ENCODE measurements at regions not wholly inside any gene's neighbourhood (a gene's known extent, or its start where the extent isn't known, plus 50 kb on each side); places are given as distances from the start of the nearest gene placed in this dataset.
"Not testable (repeated sequence)": the region's sequence is repeated elsewhere in the genome, so short reads cannot be mapped to it uniquely, and the experiment has no call there.

GRCh38 chr6:134665029-134665723 lies 284.7 kb downstream of the ALDH8A1 start:
- DNase-seq, result no peak

DNA sequence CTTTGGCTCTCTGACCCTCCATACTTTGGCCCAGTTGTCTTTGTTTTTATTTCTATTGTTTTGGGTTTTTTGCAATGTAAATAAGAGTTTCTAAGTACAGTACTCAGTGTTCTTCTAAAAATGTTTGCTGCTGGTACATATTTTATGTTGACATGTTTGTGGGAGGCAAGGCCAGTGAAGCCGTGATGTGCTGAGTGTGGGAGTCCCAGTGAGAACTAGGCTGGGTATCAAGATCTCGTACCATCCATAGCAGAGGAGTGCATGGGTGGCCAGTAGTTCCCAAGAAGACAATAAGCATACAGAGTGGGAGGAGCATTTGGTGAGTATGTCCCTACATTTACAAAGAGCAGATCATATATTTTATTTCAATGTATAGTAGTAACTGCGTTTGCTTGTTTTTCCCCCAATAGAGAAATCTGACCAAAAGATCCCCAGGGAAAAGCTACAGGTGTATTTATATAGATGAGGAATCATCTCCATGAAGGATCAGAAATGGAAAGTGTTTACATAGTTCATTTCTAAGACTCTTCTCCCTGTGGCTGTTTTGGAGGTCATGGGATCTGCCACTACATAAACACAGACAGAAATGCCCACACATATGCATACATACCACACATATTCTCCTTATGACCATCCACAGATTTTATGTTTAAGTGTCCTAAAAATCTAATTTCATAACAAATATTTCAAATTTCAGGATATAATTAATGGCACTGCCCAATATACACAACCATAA lies 285.9 kb downstream of the ALDH8A1 start:
- no peak for DNase-seq

DNA sequence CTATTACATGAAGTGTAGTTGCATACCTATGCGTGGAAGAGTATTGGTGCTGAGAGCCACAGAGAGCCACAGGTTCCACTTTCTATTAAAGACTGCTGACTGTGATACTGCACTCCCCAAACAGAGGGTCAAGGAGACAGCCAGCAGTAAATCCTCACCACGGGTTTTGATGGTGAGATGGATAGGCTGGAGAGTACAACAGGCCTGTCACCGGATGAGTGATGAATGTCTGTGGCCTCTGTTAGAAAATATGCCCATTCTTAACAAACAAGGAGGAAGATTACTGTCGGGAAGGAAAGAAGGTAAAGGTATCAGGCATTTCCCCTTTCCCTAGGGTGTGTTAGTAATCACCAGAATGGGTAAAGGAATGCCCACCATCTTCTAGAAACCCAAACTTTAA lies 286.5 kb downstream of the ALDH8A1 start:
- DNase-seq, result no peak

DNA sequence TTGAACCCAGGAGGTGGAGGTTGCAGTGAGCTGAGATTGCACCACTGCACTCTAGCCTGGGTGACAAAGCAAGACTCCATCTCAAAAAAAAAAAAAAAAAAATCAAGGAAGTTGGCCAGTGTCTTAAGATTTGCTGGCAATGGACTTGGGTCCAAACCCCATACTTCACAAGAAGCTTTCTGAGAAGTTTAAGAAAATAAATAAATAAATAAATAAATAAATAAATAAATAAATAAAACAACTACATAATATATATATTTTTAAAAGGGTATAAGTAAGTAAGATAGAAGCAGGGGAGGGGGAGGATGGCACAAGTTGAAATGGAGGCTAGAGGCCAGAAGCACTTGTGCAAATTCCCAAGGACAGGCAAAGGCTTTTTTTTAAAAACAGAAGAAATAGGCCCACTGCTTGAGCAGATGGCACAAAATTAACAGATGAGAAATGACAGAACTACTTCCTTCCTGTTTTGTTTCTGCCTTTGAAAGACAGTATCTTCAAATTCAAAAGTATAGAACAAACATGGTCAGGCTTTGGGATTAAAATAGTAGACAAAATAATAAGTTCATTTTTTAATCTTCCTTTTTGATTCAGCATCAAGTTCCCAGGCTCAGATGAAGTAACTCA lies 287.7 kb downstream of the ALDH8A1 start:
- DNase-seq, result no peak

- not testable (repeated sequence) for DNase-seq
These were observed 290.0 kb downstream of the ALDH8A1 start for GRCh38 chr6:134659885-134660284.

- no peak for DNase-seq
These were observed 291.3 kb downstream of the ALDH8A1 start for GRCh38 chr6:134658596-134658995.

DNA sequence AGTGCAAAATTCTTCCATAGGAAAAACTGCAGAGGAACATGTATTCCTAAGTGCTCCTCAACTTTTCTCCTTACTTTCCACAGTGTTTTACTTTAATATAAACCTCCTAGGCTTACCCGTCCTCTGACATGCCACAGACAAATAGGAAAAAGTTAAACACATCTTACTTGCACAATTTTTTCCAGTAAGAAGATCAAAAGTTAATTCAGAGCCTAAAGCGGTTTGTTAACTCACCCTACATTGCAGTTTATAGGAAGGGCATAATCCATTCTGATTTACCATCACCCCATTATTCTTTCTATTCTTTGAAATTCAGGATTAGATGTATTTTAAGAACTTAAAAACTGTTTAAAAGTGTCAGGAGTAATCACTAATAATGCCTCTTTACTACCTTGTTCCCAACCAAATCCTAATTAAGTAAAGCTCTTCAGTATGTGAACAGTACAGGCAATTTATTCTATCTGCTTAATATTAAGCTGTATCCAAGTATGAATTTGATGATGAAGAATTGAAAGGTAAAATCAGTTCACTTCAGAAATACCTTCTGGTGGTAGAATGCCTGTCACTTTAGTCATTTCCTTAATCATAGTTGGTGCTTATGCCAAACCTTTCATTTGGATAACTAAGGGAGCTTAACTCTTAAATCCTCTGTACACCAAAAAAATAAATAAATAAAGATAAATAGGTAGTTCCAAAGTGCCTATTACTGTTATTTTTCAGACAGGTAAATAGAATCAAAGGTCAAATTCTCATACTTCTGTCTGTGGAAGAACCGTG lies 292.0 kb downstream of the ALDH8A1 start:
- DNase-seq, result no peak

- no peak for DNase-seq
These were observed 292.6 kb downstream of the ALDH8A1 start for GRCh38 chr6:134657343-134657742.

DNA sequence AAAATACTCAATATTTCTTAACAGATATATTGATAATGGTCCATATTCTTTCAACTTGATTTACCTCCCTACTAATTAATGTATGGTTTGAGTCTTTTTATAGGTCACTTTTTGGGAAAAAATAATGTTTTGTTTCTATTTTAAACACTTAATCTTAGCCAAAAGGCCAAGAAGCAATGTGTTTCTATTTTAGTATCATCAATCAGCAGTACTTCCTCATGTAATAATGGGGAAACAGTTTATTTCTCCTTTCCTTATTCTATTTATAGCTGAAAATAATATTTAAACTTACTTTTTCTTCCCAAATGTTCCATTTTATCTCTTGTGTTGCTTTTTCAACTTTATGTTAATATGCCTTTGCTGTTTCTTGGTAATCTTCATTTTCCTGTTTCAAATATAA lies 295.1 kb downstream of the ALDH8A1 start:
- DNase-seq, result no peak

DNA sequence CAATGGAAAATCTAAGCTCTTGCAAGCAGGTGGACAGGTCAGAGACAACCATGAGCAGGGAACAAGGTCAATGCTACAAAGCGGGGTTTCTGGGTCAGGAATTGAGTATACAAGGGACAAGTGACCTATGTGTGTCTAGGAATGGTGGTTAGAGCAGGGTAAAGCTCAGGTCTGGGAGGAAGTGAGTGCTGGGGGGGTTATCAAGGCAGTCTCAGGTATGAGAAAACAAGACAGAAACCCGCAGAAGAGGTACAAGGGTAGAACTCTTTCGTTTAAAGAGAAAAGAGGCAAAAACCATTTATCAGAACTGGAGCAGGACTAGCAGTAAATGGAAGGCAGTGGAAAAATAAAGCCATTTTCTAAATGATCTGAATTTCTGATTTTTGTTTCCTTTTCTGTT lies 298.4 kb downstream of the ALDH8A1 start:
- no peak for DNase-seq

DNA sequence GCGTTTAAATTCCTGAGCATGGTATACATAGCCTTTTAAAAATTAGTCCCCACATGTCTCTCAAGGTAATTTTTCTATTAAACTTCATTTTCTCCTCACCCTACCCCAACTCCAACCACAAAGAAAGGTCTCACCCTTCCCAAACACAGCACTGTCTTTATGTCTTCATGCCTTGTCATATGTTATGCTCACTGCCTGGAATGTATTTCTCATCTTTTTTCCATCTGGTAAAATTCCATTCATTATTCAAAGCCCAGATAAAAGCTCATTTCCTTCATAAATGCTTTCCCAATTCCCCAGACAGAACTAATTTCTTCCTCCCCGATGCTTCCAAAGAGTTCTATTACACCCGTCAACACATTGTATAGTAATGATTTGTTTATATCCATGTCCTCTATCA lies 302.0 kb downstream of the ALDH8A1 start:
- no peak for DNase-seq

- DNase-seq, result no peak
These were observed 307.1 kb downstream of the ALDH8A1 start for GRCh38 chr6:134642819-134643218.

DNA sequence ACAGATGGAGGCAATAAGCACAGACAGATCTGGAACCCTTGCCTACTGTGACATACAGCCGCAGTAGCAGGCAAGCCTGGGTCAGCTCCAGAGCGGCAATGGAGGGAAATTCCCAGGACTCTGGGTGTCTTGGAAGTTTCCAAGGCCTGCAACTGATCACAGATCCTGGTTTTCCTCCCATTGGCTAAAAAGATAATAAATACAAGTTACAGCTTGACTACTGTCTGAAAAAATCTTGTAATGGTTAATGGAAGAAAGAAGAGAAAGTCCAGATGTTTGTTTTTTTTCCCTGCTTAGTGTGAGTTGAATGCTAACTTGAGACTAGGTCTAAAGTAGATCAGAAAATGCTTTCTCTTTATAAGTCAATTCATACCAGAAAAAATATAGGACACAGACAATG lies 307.6 kb downstream of the ALDH8A1 start:
- DNase-seq, result no peak

DNA sequence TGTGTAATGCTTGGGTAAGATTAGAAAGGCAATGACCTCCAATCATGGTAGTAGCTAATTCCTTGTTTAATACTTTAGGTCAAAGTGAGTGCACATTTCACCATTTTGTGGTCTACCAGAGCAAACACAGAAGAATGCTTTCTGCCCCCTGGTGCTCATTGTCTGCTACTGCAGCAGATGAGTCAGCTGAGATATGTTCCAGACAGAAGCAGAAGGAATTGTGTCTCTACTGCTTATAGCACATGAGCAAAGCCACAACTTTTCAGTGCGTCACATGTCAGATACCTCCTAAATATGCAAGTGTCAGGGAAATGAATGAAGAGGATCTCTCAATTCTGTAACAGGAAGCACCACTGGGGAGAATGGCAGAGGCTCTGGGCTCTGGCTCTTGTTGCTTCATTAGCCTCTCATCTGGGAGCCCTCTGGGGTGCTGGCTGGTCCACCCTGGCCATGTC lies 308.9 kb downstream of the ALDH8A1 start:
- peak; percentile 13 for DNase-seq

- no peak for DNase-seq
These were observed 309.7 kb downstream of the ALDH8A1 start for GRCh38 chr6:134640229-134640628.

GRCh38 chr6:134637847-134638437 lies 312.0 kb downstream of the ALDH8A1 start:
- DNase-seq, result no peak

DNA sequence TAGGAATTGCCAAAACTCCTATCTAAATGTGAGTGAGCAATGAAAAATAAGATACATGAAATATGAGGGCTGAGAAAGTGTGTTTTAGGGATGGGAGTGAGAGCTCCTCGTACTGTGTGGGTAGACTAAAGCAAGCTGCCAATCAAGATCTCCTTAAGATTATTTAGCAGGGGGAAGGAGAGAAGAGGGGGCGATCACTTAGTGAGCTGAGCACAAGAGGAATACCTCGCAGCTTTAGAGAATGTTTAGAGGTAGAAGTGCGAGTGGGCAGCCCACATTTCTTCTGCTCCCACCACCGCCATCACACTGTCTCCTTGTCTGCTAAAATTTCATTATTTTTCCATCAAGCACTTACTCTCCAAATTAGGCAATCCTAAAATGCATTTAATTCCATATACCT lies 312.6 kb downstream of the ALDH8A1 start:
- DNase-seq, result no peak

DNA sequence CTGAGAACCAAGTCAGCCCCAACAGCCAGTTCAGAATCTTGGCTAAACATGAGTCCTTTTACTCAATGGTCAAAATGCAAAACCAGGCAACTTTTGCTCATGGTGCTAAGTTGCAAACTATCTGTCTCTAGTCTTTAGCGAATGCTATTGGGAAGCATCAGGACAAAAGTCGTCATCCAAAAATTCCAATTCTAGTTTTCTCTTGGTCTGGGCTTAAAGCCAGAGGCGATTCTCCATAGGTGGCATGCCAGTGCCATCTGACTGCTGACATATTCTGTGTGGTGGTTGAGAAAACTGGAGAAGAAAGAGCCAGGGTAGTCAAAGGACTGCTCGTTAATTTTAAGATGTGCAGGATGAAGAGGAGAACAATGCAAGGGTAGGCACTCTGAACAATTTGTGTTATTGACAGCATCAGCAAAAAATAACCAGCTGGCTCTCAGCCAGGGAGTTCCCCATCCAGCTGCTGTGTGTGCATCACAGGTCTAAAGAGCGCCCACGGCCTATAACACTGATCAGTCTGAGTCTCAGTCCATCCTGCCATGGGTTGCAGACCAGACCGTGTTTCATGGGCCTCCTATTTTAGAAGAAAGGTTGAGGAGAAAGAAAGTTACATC lies 313.6 kb downstream of the ALDH8A1 start:
- no peak for DNase-seq

DNA sequence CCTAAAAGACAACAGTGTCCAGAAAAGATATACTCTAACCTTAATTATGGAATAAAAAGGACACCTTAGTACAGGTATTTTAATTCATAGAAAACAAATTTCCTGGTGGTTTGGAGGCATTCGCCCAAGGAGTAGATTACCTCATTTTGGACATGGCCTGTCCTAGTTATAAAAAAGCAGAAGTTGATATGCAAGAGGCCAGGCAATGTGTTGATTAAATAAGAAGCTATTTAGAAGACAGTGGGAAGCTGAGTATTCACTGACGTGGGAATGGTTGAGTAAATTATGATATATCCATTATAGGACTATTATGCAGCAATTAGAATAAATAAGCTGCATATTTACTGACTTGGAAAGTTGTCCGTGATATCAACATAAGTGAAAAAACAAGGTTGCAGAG lies 314.9 kb downstream of the ALDH8A1 start:
- no peak for DNase-seq

DNA sequence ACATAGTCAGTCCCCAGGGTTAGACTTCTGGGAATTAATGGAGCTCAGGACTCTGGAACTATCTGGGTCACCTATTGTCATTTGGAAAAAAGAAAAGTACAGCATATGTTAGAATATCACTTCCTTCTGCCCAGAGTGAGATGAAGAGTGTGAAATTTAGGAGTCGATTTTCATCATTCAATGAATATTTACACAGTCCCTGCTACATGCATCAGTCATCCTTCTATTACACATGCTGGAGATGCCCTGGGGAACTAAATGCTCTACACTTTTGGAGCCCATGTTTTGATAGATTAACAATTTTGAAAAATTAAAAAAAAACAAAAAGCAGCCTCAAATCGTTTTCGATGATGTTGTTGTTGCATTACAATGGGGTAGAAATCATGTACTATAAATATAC lies 315.4 kb downstream of the ALDH8A1 start:
- DNase-seq, result no peak

GRCh38 chr6:134632982-134633940 lies 315.3 kb upstream of the SGK1 start:
- DNase-seq, result not testable (repeated sequence)
